Astrocyte (in vitro differentiated cells and primary cell): ENCODE measurements at regions not wholly inside any gene's neighbourhood (a gene's known extent, or its start where the extent isn't known, plus 50 kb on each side); places are given as distances from the start of the nearest gene placed in this dataset.

Source experiments
- DNase-seq: peaks from one replicate; pipeline ENCODE4 v3.0.0-alpha.2; 2010; ENCODE audit warnings: low read depth
- FAIRE-seq: peaks from 2 replicates; lab custom pipeline; 2011; peaks lifted over from hg19 to GRCh38; lab: Jason Lieb, UNC
- H2AFZ ChIP-seq: 2 replicates; pipeline ENCODE4 v1.6.0; 2012; ENCODE audit warnings: low read depth, low read length, inconsistent platforms
- H3K27ac ChIP-seq: 2 replicates; pipeline ENCODE4 v1.5.1; 2011; ENCODE audit warnings: low read depth, low read length, inconsistent platforms
- H3K27me3 ChIP-seq: 2 replicates; pipeline ENCODE4 v1.6.0; 2011; ENCODE audit warnings: low read length, inconsistent platforms; ENCODE audit not compliant: insufficient read depth
- H3K36me3 ChIP-seq: 2 replicates; pipeline ENCODE4 v1.5.1; 2011; ENCODE audit warnings: low read length, inconsistent platforms; ENCODE audit not compliant: insufficient read depth
- H3K4me1 ChIP-seq: 2 replicates; pipeline ENCODE4 v1.5.1; 2011; ENCODE audit warnings: low read length, inconsistent platforms; ENCODE audit not compliant: insufficient read depth
- H3K4me2 ChIP-seq: 2 replicates; pipeline ENCODE4 v1.6.0; 2012; ENCODE audit warnings: low read length, inconsistent platforms
- H3K4me3 ChIP-seq: 2 replicates; pipeline ENCODE4 v1.5.1; 2011; ENCODE audit warnings: low read depth, mild to moderate bottlenecking, low read length, inconsistent platforms; ENCODE audit not compliant: insufficient read depth
- H3K79me2 ChIP-seq: 2 replicates; pipeline ENCODE4 v1.6.0; 2012; ENCODE audit warnings: mild to moderate bottlenecking, low read length, inconsistent platforms; ENCODE audit not compliant: insufficient read depth
- H3K9ac ChIP-seq: 2 replicates; pipeline ENCODE4 v1.6.0; 2012; ENCODE audit warnings: mild to moderate bottlenecking, low read length, inconsistent platforms
- H3K9me3 ChIP-seq: 2 replicates; pipeline ENCODE4 v1.5.1; 2012; ENCODE audit warnings: low read depth, mild to moderate bottlenecking, low read length, inconsistent platforms; ENCODE audit not compliant: insufficient read depth
- H4K20me1 ChIP-seq: 2 replicates; pipeline ENCODE4 v1.6.0; 2012; ENCODE audit warnings: low read length, inconsistent platforms; ENCODE audit not compliant: insufficient read depth
- H3K27ac Mint-ChIP-seq: one replicate; pipeline ENCODE4 v1.8.0; 2021; ENCODE audit warnings: mild to moderate bottlenecking, mixed read lengths; ENCODE audit not compliant: unreplicated experiment
- H3K27me3 Mint-ChIP-seq: one replicate; pipeline ENCODE4 v1.8.0; 2021; ENCODE audit warnings: low read depth, mixed read lengths; ENCODE audit not compliant: unreplicated experiment
- H3K36me3 Mint-ChIP-seq: one replicate; pipeline ENCODE4 v1.8.0; 2021; ENCODE audit warnings: low read depth, mixed read lengths; ENCODE audit not compliant: unreplicated experiment
- H3K4me1 Mint-ChIP-seq: one replicate; pipeline ENCODE4 v1.8.0; 2021; ENCODE audit warnings: low read depth, mixed read lengths; ENCODE audit not compliant: unreplicated experiment
- H3K4me3 Mint-ChIP-seq: one replicate; pipeline ENCODE4 v1.8.0; 2021; ENCODE audit warnings: mild to moderate bottlenecking, moderate library complexity, mixed read lengths; ENCODE audit not compliant: unreplicated experiment
- H3K9me3 Mint-ChIP-seq: one replicate; pipeline ENCODE4 v1.8.0; 2021; ENCODE audit warnings: mild to moderate bottlenecking, mixed read lengths; ENCODE audit not compliant: unreplicated experiment
- EZH2 ChIP-seq: IDR thresholded peaks from 2 replicates; pipeline ENCODE4 v1.6.1; 2012; ENCODE audit warnings: mild to moderate bottlenecking, low read length, inconsistent platforms; ENCODE audit not compliant: insufficient read depth
- TF ChIP-seq, protein P1 (sequence below): IDR thresholded peaks from 2 replicates; pipeline ENCODE4 v1.5.1; 2011; ENCODE audit warnings: low read depth, mild to moderate bottlenecking, inconsistent platforms, low read length, moderate library complexity; ENCODE audit not compliant: insufficient read depth

DNA sequence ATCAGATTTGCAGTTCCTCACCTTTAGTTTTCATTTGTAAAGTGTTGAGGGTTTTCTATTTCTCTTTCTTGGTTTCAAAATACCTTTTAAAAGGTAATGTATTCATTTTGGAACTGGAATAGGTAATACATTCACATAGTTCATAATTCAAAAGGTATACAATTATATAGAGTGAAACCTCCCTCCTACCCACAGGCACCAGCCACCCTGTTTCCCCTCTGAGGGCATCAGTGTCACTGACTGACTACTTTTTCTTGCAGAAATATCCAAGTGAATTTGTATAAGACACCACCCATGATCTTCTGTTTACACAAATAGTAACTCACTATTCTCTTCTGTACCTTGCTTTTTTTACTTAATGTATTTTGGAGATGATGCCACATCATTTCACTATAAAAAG is 139.6 kb upstream of the EGLN3 start:
- no peak for FAIRE-seq
- H3K27me3 ChIP-seq = no peaks in the 10 kb centered on the region
- H3K4me1 ChIP-seq = no peaks in the 10 kb centered on the region
- no peaks in the 10 kb centered on the region for H3K9me3 ChIP-seq
- no peaks in the 10 kb centered on the region for H3K36me3 ChIP-seq
- Mint-ChIP-seq H3K4me3 (no peak overlapping the region), H3K9me3 (peaks cover 3% of the 10 kb centered on the region), H3K36me3 (peaks cover 2% of the 10 kb centered on the region), H3K4me1 (no peaks in the 10 kb centered on the region), H3K27ac (no peak overlapping the region), H3K27me3 (peaks cover 2% of the 10 kb centered on the region)
- H2AFZ ChIP-seq = no peak overlapping the region
- no peak overlapping the region for H3K9ac ChIP-seq
- H3K4me2 ChIP-seq = no peak overlapping the region
- TF ChIP-seq EZH2 = no peak
- TF ChIP-seq, protein P1, sequence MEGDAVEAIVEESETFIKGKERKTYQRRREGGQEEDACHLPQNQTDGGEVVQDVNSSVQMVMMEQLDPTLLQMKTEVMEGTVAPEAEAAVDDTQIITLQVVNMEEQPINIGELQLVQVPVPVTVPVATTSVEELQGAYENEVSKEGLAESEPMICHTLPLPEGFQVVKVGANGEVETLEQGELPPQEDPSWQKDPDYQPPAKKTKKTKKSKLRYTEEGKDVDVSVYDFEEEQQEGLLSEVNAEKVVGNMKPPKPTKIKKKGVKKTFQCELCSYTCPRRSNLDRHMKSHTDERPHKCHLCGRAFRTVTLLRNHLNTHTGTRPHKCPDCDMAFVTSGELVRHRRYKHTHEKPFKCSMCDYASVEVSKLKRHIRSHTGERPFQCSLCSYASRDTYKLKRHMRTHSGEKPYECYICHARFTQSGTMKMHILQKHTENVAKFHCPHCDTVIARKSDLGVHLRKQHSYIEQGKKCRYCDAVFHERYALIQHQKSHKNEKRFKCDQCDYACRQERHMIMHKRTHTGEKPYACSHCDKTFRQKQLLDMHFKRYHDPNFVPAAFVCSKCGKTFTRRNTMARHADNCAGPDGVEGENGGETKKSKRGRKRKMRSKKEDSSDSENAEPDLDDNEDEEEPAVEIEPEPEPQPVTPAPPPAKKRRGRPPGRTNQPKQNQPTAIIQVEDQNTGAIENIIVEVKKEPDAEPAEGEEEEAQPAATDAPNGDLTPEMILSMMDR = no peak
- H3K79me2 ChIP-seq = no peaks in the 10 kb centered on the region
- no peak overlapping the region for H3K4me3 ChIP-seq
- no peaks in the 10 kb centered on the region for H4K20me1 ChIP-seq
- DNase-seq = no peak
- no peak overlapping the region for H3K27ac ChIP-seq

DNA sequence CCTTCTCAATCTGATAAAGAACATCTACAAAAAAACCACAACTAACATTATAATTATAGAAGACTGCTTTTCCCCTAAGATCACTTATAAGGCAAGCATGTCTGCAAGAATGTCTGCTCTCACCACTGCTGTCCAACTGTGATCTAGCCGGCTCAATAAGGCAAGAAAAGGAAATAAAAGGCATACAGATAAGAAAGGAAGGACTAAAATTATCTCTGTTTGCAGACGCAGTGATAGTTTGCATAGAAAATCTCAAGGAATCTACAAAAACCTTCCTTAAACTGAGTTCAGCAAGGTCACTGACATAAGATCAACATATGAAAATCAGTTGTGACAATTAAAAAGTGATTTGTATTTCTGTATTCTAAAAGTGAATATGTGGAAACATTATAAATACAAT is 138.0 kb upstream of the EGLN3 start:
- DNase-seq (no peak), FAIRE-seq (no peak)
- Histone ChIP-seq H3K4me2 (no peak overlapping the region), H4K20me1 (no peaks in the 10 kb centered on the region), H3K9ac (no peak overlapping the region), H3K27me3 (no peaks in the 10 kb centered on the region), H3K9me3 (no peaks in the 10 kb centered on the region), H3K79me2 (no peaks in the 10 kb centered on the region), H3K4me1 (no peaks in the 10 kb centered on the region), H3K36me3 (no peaks in the 10 kb centered on the region), H2AFZ (no peak overlapping the region), H3K4me3 (no peak overlapping the region), H3K27ac (no peak overlapping the region)
- no peak overlapping the region for H3K27ac Mint-ChIP-seq
- TF ChIP-seq EZH2 = no peak
- TF ChIP-seq, protein P1 = no peak
- no peaks in the 10 kb centered on the region for H3K4me1 Mint-ChIP-seq
- H3K27me3 Mint-ChIP-seq = peaks cover 2% of the 10 kb centered on the region
- H3K36me3 Mint-ChIP-seq = peaks cover 2% of the 10 kb centered on the region
- peaks cover 3% of the 10 kb centered on the region for H3K9me3 Mint-ChIP-seq
- no peak overlapping the region for H3K4me3 Mint-ChIP-seq

DNA sequence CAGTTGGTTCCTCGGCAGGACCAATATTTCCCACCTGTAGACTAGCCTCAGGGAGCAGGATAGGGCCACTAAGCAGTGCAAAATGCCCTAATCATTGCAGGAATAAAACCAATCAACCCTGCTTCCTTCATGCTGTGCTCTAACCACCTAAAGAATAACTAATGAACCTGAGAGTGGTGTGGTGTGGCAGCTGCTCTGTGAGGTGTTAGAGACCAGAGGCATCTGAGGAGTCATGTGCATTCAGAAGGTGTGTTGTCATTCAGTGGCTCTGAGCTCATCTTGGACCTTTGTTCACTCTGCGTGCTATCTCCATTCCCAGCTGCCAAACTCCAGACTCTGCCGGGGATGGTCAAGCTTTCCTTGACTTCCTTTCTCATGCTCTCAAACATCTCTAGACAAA is 136.7 kb upstream of the EGLN3 start:
- Mint-ChIP-seq H3K4me1 (no peaks in the 10 kb centered on the region), H3K27me3 (no peaks in the 10 kb centered on the region), H3K36me3 (peaks cover 2% of the 10 kb centered on the region), H3K4me3 (no peak overlapping the region), H3K9me3 (peaks cover 3% of the 10 kb centered on the region), H3K27ac (no peak overlapping the region)
- no peak overlapping the region for H2AFZ ChIP-seq
- no peak overlapping the region for H3K4me3 ChIP-seq
- DNase-seq (no peak), FAIRE-seq (no peak)
- H3K27me3 ChIP-seq = no peaks in the 10 kb centered on the region
- H3K9me3 ChIP-seq = no peaks in the 10 kb centered on the region
- H3K79me2 ChIP-seq = no peaks in the 10 kb centered on the region
- H3K27ac ChIP-seq = no peak overlapping the region
- no peaks in the 10 kb centered on the region for H4K20me1 ChIP-seq
- no peaks in the 10 kb centered on the region for H3K36me3 ChIP-seq
- no peak overlapping the region for H3K9ac ChIP-seq
- TF ChIP-seq EZH2 = no peak
- TF ChIP-seq, protein P1 = no peak
- H3K4me2 ChIP-seq = no peak overlapping the region
- peaks cover under 1% of the 10 kb centered on the region for H3K4me1 ChIP-seq
